ENCODE measurements at regions not wholly inside any gene's neighbourhood (a gene's known extent, or its start where the extent isn't known, plus 50 kb on each side); places are given as distances from the start of the nearest gene placed in this dataset.
"Not testable (repeated sequence)": the region's sequence is repeated elsewhere in the genome, so short reads cannot be mapped to it uniquely, and the experiment has no call there.

- TF ChIP-seq CTCF (IDR thresholded peaks at IDR 0.05); ZFX (IDR thresholded peaks at IDR 0.05; ENCODE audit: borderline replicate concordance): not testable (repeated sequence)
These were observed 316.2 kb upstream of the PRR16 start for GRCh38 chr5:120147911-120148310.

Data from 22Rv1 (cell line).